Mucosa of descending colon (tissue), 3 donors: ENCODE measurements at regions not wholly inside any gene's neighbourhood (a gene's known extent, or its start where the extent isn't known, plus 50 kb on each side); places are given as distances from the start of the nearest gene placed in this dataset.

Experiments used
- ATAC-seq: fragments of 200-7000 bp; cut with Tn5 transposase; one replicate; pipeline ENCODE4 v1.9.1; 2020; ENCODE audit warnings: mild to moderate bottlenecking, moderate library complexity
- DNase-seq, 3 donors: peaks; one replicate each; pipeline ENCODE4 v3.0.0-alpha.2; 2020
- H3K36me3 ChIP-seq: fragments of 200-600 bp; one replicate; pipeline ENCODE4 v1.8.0; 2021; ENCODE audit warnings: low read depth, mild to moderate bottlenecking
- H3K4me1 ChIP-seq: fragments of 200-600 bp; one replicate; pipeline ENCODE4 v1.8.0; 2021; ENCODE audit warnings: low read depth, mild to moderate bottlenecking
- H3K4me3 ChIP-seq: fragments of 200-600 bp; one replicate; pipeline ENCODE4 v1.8.0; 2021; ENCODE audit warnings: mild to moderate bottlenecking
- H3K9me3 ChIP-seq: fragments of 200-600 bp; one replicate; pipeline ENCODE4 v1.8.0; 2021; ENCODE audit warnings: mild to moderate bottlenecking
- CTCF ChIP-seq: fragments of 200-600 bp; IDR thresholded peaks from one replicate; pipeline ENCODE4 v1.8.0; 2022; ENCODE audit warnings: antibody characterized with exemption, mild to moderate bottlenecking
- intact Hi-C, 2 donors: fragments of 100-400 bp; cut with DNase I in 1 of 2; cut with micrococcal nuclease in 1 of 2; formaldehyde crosslinking; loops; one replicate each; pipeline versions ENCODE4 v1.11.0 to v1.11.1; 2022; cut with DNase I, micrococcal nuclease
- donor health status: DM: no; HTN: no; CAD: no; lungs with moderate emphysema.
- donor health status: DM: no; HTN: no; CAD: no.
- donor health status: DM: no; HTN: yes; CAD: no.

GRCh38 chr13:44088411-44088810 is 208.7 kb downstream of the LACC1 start:
- Histone ChIP-seq H3K36me3 (no peaks in the 10 kb centered on the region), H3K4me1 (no peaks in the 10 kb centered on the region), H3K4me3 (no peak overlapping the region), H3K9me3 (no peaks in the 10 kb centered on the region)
- ATAC-seq (no peak), DNase-seq (no peak)
- no peak for TF ChIP-seq CTCF
- intact Hi-C loops = no loop called here

GRCh38 chr13:44088991-44089413 is 209.3 kb downstream of the LACC1 start:
- TF ChIP-seq CTCF = no peak
- Histone ChIP-seq H3K9me3 (no peaks in the 10 kb centered on the region), H3K4me1 (no peaks in the 10 kb centered on the region), H3K4me3 (no peak overlapping the region), H3K36me3 (no peaks in the 10 kb centered on the region)
- ATAC-seq = no peak
- no peak for DNase-seq
- intact Hi-C loops = no loop called here

- Histone ChIP-seq H3K4me3 (no peak overlapping the region), H3K9me3 (no peaks in the 10 kb centered on the region), H3K4me1 (no peaks in the 10 kb centered on the region), H3K36me3 (no peaks in the 10 kb centered on the region)
- DNase-seq = no peak
- intact Hi-C loops = no loop called here
- no peak for ATAC-seq
- no peak for TF ChIP-seq CTCF
These were observed 209.7 kb downstream of the LACC1 start for GRCh38 chr13:44089452-44089851.

- H3K4me3 ChIP-seq = no peak overlapping the region
- no peaks in the 10 kb centered on the region for H3K4me1 ChIP-seq
- H3K36me3 ChIP-seq = no peaks in the 10 kb centered on the region
- no peaks in the 10 kb centered on the region for H3K9me3 ChIP-seq
- intact Hi-C loops = no loop called here
- TF ChIP-seq CTCF = no peak
- peak; percentile 86 for ATAC-seq
- no peak for DNase-seq
These were observed 212.6 kb downstream of the LACC1 start for GRCh38 chr13:44092078-44092970.

GRCh38 chr13:44093607-44094564 is 214.2 kb downstream of the LACC1 start:
- intact Hi-C loops = no loop called here
- Histone ChIP-seq H3K4me1 (no peaks in the 10 kb centered on the region), H3K4me3 (no peak overlapping the region), H3K36me3 (no peaks in the 10 kb centered on the region), H3K9me3 (no peaks in the 10 kb centered on the region)
- DNase-seq (no peak), ATAC-seq (no peak)
- no peak for TF ChIP-seq CTCF
